Nephron progenitor cell (in vitro differentiated cells): ENCODE measurements at regions not wholly inside any gene's neighbourhood (a gene's known extent, or its start where the extent isn't known, plus 50 kb on each side); places are given as distances from the start of the nearest gene placed in this dataset.

Experiments
- DNase-seq: peaks from one replicate; pipeline ENCODE4 v3.0.0; 2021
- H3K27ac Mint-ChIP-seq: 2 replicates; pipeline ENCODE4 v1.8.0; 2021; ENCODE audit warnings: mild to moderate bottlenecking, moderate library complexity, mixed read lengths
- H3K27me3 Mint-ChIP-seq: 2 replicates; pipeline ENCODE4 v1.8.0; 2021; ENCODE audit warnings: mild to moderate bottlenecking, low read depth, mixed read lengths; ENCODE audit not compliant: poor library complexity
- H3K36me3 Mint-ChIP-seq: 2 replicates; pipeline ENCODE4 v1.8.0; 2021; ENCODE audit warnings: low read depth, mixed read lengths
- H3K4me1 Mint-ChIP-seq: 2 replicates; pipeline ENCODE4 v1.8.0; 2021; ENCODE audit warnings: mixed read lengths
- H3K4me3 Mint-ChIP-seq: 2 replicates; pipeline ENCODE4 v1.8.0; 2021; ENCODE audit warnings: mild to moderate bottlenecking, moderate library complexity, mixed read lengths
- H3K9me3 Mint-ChIP-seq: 2 replicates; pipeline ENCODE4 v1.8.0; 2021; ENCODE audit warnings: mild to moderate bottlenecking, moderate library complexity, mixed read lengths
- CTCF ChIP-seq: fragments of 200-600 bp; sonication (generic); IDR thresholded peaks from 2 replicates; pipeline ENCODE4 v1.5.0; 2021; ENCODE audit warnings: antibody characterized with exemption

- Mint-ChIP-seq H3K4me3 (no peak overlapping the region), H3K27ac (no peak overlapping the region), H3K27me3 (no peaks in the 10 kb centered on the region), H3K9me3 (peaks cover 8% of the 10 kb centered on the region), H3K4me1 (peaks cover 8% of the 10 kb centered on the region), H3K36me3 (no peaks in the 10 kb centered on the region)
- DNase-seq: no peak
- no peak for TF ChIP-seq CTCF
These were observed 542.8 kb downstream of the RFC3 start for GRCh38 chr13:34360702-34361101.

- H3K4me1 Mint-ChIP-seq: peaks cover 8% of the 10 kb centered on the region
- no peaks in the 10 kb centered on the region for H3K27me3 Mint-ChIP-seq
- no peaks in the 10 kb centered on the region for H3K36me3 Mint-ChIP-seq
- no peak overlapping the region for H3K4me3 Mint-ChIP-seq
- TF ChIP-seq CTCF: no peak
- DNase-seq: no peak
- H3K9me3 Mint-ChIP-seq: peaks cover 7% of the 10 kb centered on the region
- H3K27ac Mint-ChIP-seq: no peak overlapping the region
These were observed 543.6 kb downstream of the RFC3 start for GRCh38 chr13:34361560-34361959.

GRCh38 chr13:34363266-34363665, 545.3 kb downstream of the RFC3 start:
- no peak for DNase-seq
- H3K36me3 Mint-ChIP-seq: no peaks in the 10 kb centered on the region
- H3K4me1 Mint-ChIP-seq: no peaks in the 10 kb centered on the region
- H3K4me3 Mint-ChIP-seq: no peak overlapping the region
- H3K27ac Mint-ChIP-seq: no peak overlapping the region
- peaks cover 10% of the 10 kb centered on the region for H3K9me3 Mint-ChIP-seq
- no peak for TF ChIP-seq CTCF
- no peaks in the 10 kb centered on the region for H3K27me3 Mint-ChIP-seq

GRCh38 chr13:34364633-34365032, 546.7 kb downstream of the RFC3 start:
- DNase-seq: no peak
- peaks cover 10% of the 10 kb centered on the region for H3K9me3 Mint-ChIP-seq
- H3K36me3 Mint-ChIP-seq: no peaks in the 10 kb centered on the region
- no peak overlapping the region for H3K4me3 Mint-ChIP-seq
- no peak for TF ChIP-seq CTCF
- H3K27ac Mint-ChIP-seq: no peak overlapping the region
- H3K27me3 Mint-ChIP-seq: no peaks in the 10 kb centered on the region
- no peaks in the 10 kb centered on the region for H3K4me1 Mint-ChIP-seq

GRCh38 chr13:34369931-34370330, 552.0 kb downstream of the RFC3 start:
- Mint-ChIP-seq H3K9me3 (peaks cover 7% of the 10 kb centered on the region), H3K36me3 (no peaks in the 10 kb centered on the region), H3K27me3 (no peaks in the 10 kb centered on the region), H3K27ac (no peak overlapping the region), H3K4me1 (no peaks in the 10 kb centered on the region), H3K4me3 (no peak overlapping the region)
- DNase-seq: no peak
- TF ChIP-seq CTCF: no peak

GRCh38 chr13:34371108-34371507, 553.2 kb downstream of the RFC3 start:
- no peak overlapping the region for H3K27ac Mint-ChIP-seq

More at GRCh38 chr13:34371108-34371507, 553.2 kb downstream of the RFC3 start:
- no peaks in the 10 kb centered on the region for H3K27me3 Mint-ChIP-seq
- no peak for DNase-seq
- H3K36me3 Mint-ChIP-seq: no peaks in the 10 kb centered on the region
- H3K9me3 Mint-ChIP-seq: peaks cover 7% of the 10 kb centered on the region
- no peak overlapping the region for H3K4me3 Mint-ChIP-seq
- TF ChIP-seq CTCF: no peak
- H3K4me1 Mint-ChIP-seq: no peaks in the 10 kb centered on the region
